HL-60 (cell line): ENCODE measurements at regions not wholly inside any gene's neighbourhood (a gene's known extent, or its start where the extent isn't known, plus 50 kb on each side); places are given as distances from the start of the nearest gene placed in this dataset.

Source experiments
- DNase-seq, 2 experiments: peaks; one replicate each; pipeline ENCODE4 v3.0.0-alpha.2; 2010 to 2020; ENCODE audit warnings: low read depth in 1 of 2, low spot score in 1 of 2
- H3K27ac ChIP-seq: fragments of 250-450 bp; sonication (Bioruptor Pico); replicated peaks from 2 replicates; pipeline ENCODE4 v1.5.1; 2020; ENCODE audit warnings: mild to moderate bottlenecking, moderate library complexity
- H3K27me3 ChIP-seq: fragments of 250-450 bp; sonication (Bioruptor Pico); 2 replicates; pipeline ENCODE4 v1.5.1; 2021; ENCODE audit warnings: mild to moderate bottlenecking, moderate library complexity; ENCODE audit not compliant: insufficient read depth, poor library complexity, severe bottlenecking
- H3K4me3 ChIP-seq: replicated peaks from 2 replicates; pipeline ENCODE4 v1.5.1; 2011; ENCODE audit warnings: mild to moderate bottlenecking, control low read depth, low read length; ENCODE audit not compliant: insufficient read depth
- GABPA ChIP-seq: IDR thresholded peaks from 2 replicates; pipeline ENCODE4 v1.6.1; 2012; ENCODE audit warnings: low read depth
- POLR2AphosphoS5 ChIP-seq: IDR thresholded peaks from 2 replicates; pipeline ENCODE4 v1.6.1; 2012; ENCODE audit warnings: low read depth
- REST ChIP-seq: IDR thresholded peaks from 2 replicates; pipeline ENCODE4 v1.6.1; 2012; ENCODE audit warnings: low read depth; ENCODE audit not compliant: insufficient replicate concordance
- SPI1 ChIP-seq: IDR thresholded peaks from 2 replicates; pipeline ENCODE4 v1.6.1; 2012; ENCODE audit warnings: low read depth, mild to moderate bottlenecking, borderline replicate concordance
- TF ChIP-seq, protein P1 (sequence below): IDR thresholded peaks from one replicate; pipeline ENCODE4 v1.5.1; 2011; ENCODE audit warnings: low read length, control low read depth, inconsistent platforms; ENCODE audit not compliant: insufficient read depth

GRCh38 chr4:31715302-31715701 is 995.1 kb downstream of the PCDH7 start:
- no peak for TF ChIP-seq SPI1
- TF ChIP-seq POLR2AphosphoS5 = no peak
- no peak for TF ChIP-seq REST
- TF ChIP-seq, protein P1, sequence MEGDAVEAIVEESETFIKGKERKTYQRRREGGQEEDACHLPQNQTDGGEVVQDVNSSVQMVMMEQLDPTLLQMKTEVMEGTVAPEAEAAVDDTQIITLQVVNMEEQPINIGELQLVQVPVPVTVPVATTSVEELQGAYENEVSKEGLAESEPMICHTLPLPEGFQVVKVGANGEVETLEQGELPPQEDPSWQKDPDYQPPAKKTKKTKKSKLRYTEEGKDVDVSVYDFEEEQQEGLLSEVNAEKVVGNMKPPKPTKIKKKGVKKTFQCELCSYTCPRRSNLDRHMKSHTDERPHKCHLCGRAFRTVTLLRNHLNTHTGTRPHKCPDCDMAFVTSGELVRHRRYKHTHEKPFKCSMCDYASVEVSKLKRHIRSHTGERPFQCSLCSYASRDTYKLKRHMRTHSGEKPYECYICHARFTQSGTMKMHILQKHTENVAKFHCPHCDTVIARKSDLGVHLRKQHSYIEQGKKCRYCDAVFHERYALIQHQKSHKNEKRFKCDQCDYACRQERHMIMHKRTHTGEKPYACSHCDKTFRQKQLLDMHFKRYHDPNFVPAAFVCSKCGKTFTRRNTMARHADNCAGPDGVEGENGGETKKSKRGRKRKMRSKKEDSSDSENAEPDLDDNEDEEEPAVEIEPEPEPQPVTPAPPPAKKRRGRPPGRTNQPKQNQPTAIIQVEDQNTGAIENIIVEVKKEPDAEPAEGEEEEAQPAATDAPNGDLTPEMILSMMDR = no peak
- TF ChIP-seq GABPA = no peak
- H3K27me3 ChIP-seq = no peaks in the 10 kb centered on the region
- DNase-seq = no peak
- no peak overlapping the region for H3K27ac ChIP-seq
- H3K4me3 ChIP-seq = no peak overlapping the region

GRCh38 chr4:31727030-31727429 is 1006.9 kb downstream of the PCDH7 start:
- no peaks in the 10 kb centered on the region for H3K27me3 ChIP-seq
- TF ChIP-seq GABPA = no peak
- TF ChIP-seq, protein P1 = no peak
- TF ChIP-seq POLR2AphosphoS5 = no peak
- TF ChIP-seq SPI1 = no peak
- TF ChIP-seq REST = no peak
- no peak for DNase-seq
- H3K4me3 ChIP-seq = no peak overlapping the region
- H3K27ac ChIP-seq = no peak overlapping the region

DNA sequence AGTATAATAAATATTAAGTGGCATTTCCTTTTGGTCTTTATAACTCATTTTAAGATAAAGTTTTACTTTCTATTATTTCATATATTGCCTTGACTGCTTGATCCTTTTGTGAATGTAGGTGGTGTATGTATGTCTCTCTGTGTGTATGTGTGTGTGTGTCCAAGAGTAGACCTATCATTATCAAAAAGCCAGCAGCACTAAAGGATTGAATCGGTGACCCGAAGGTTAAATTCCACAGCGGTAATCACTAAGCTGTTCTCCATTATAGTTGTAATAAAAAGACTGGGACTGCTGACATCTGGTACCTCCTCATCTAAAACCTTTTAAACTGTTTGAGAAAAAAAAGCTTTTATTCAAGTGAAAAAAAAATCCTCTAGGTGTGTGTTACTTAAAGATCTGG is 1014.8 kb downstream of the PCDH7 start:
- no peaks in the 10 kb centered on the region for H3K27me3 ChIP-seq
- no peak overlapping the region for H3K4me3 ChIP-seq
- TF ChIP-seq REST = no peak
- no peak for TF ChIP-seq POLR2AphosphoS5
- no peak for TF ChIP-seq SPI1
- TF ChIP-seq GABPA = no peak
- no peak for DNase-seq
- no peak overlapping the region for H3K27ac ChIP-seq

DNA sequence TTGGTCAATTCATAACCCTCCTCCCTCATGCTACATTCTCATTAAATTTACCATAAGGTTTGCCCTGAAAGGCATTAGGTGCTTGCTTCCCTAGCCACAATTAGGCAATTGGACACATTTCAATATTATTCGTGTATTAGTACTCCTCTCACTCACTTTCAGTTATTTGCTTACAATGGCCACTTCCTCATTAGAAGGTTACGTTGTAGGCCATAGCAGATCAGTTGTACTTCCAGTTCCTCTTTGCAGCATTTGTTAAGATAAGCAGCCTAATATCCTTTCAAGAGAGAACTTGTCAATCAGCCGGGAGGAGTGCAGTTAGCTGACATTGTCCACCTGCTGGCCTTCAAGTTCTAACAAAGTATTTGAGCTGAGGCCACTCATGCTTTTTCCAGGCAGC is 1017.2 kb downstream of the PCDH7 start:
- Histone ChIP-seq H3K27ac (peak overlapping the region; percentile 60), H3K4me3 (no peak overlapping the region), H3K27me3 (no peaks in the 10 kb centered on the region)
- TF ChIP-seq POLR2AphosphoS5 (no peak), SPI1 (peak; percentile 100), REST (no peak), GABPA (no peak; the same call in 1 of the 2 replicates)
- TF ChIP-seq, protein P1 = no peak
- peak; percentile 61 to 91 for DNase-seq
